ENCODE measurements at regions not wholly inside any gene's neighbourhood (a gene's known extent, or its start where the extent isn't known, plus 50 kb on each side); places are given as distances from the start of the nearest gene placed in this dataset.

DNA sequence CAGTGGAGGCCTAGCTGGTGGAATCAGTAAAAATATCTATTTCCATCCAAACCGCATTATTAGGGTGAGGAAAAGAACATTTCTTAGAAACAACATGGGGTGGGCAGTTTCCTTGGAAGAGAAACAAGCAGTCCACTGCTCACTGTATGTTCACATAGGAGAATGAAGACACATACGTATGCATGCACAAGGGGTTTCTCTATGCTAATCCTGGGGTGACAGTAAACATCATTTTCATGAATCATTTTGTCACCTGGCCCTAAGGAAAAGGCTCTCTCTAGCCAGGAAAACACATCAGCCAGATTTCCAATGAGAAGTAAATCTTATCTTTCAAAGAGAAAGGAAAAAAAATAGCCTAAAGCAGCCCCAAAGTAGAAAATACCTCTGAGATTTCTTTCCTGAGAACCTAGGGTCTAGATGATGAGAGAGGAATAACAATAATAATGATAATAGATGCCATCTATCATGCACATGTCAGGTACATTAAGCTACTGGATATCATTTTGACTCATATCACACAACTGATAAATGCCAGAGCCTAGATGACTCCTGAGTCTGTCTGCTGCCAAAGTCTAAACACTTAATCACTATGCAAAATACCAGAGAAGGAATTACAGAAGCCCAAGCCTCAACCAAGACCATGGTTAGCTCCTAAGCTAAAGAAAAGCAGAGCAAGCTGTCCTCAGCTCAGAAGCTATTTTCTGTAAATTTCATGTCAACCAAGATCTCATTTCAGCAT, 520.5 kb upstream of the TMPO start:
- H3K4me3 ChIP-seq (ENCODE audit: low read length), result no peak overlapping the region
- no peak for DNase-seq (ENCODE audit: low read depth)
- no peak for TF ChIP-seq CTCF (IDR thresholded peaks at IDR 0.05; ENCODE audit: insufficient read depth, low read depth, low read length, missing control alignments)

- no peak overlapping the region for H3K4me3 ChIP-seq (ENCODE audit: low read length)
- no peak for TF ChIP-seq CTCF (IDR thresholded peaks at IDR 0.05; ENCODE audit: insufficient read depth, low read depth, low read length, missing control alignments)
- no peak for DNase-seq (ENCODE audit: low read depth)
Observed at GRCh38 chr12:97995559-97995958, 519.8 kb upstream of the TMPO start.

DNA sequence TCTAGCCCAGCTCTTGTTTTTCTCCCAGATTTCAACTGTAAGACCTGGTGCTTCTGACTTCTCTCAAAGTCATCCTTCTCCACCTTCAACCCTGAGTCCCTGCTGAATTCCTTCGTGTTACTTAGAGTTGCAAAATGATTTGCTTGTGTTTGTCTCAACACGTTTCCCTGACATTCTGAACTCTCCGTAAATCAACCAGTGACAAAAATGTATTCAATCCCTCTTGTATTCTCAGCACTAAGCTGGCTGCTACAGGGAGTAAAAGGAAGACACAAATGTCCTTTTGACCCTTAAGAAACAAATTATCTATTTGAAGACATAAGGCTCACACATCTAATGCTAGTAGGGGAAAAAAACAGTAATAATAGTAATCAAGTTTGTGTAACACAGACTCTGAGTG, 514.0 kb upstream of the TMPO start:
- no peak overlapping the region for H3K4me3 ChIP-seq (ENCODE audit: low read length)
- TF ChIP-seq CTCF (IDR thresholded peaks at IDR 0.05; ENCODE audit: insufficient read depth, low read depth, low read length, missing control alignments), result no peak
- DNase-seq (ENCODE audit: low read depth), result no peak

DNA sequence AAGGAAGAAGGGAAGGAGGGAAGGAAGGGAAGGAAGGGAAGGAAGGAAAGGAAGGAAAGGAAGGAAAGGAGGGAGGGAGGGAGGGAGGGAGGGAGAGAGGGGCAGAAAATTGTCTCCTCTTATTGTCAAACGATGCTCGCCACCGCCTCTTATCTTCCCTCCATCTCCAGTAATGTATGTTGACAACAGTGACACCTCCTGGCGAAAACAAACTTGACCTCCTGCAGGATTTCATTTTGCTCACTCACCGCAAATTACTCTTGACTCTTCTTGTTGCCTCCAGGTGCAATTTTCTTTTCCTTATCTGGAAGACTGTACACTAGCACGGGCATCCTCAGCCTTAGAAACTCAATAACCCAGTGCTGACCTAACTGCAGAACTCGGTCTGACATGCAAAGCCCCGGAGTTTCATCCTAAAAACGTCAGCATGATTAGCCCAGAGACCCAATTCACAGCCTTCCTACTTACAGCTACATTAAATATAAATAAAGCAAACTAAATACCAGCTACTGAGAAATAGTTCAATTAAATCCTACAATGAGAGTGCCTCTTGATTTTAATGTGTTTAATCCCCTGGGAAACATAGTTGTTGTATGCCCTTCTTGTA, 512.4 kb upstream of the TMPO start:
- DNase-seq (ENCODE audit: low read depth), result peak; percentile 58
- H3K4me3 ChIP-seq (ENCODE audit: low read length), result no peak overlapping the region
- peak; percentile 64 for TF ChIP-seq CTCF (IDR thresholded peaks at IDR 0.05; ENCODE audit: insufficient read depth, low read depth, low read length, missing control alignments)

DNA sequence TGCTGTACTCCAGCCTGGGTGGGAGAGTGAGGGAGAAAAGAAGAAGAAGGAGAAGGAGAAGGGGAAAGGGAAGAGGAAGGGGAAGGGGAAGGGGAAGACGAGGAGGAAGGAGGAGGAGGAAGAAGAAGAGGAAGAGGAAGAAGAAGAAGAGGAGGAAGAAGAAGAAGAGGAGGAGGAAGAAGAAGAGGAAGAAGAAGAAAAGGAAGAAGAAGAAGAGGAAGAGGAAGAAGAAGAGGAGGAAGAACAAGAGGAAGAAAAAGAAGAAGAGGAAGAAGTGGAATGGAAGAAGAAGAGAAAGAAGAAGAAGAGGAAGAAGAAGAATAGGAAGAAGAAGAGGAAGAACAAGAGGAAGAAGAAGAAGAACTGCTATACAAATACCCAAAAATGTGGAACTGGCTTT, 507.4 kb upstream of the TMPO start:
- DNase-seq (ENCODE audit: low read depth), result no peak
- TF ChIP-seq CTCF (IDR thresholded peaks at IDR 0.05; ENCODE audit: insufficient read depth, low read depth, low read length, missing control alignments), result no peak

DNA sequence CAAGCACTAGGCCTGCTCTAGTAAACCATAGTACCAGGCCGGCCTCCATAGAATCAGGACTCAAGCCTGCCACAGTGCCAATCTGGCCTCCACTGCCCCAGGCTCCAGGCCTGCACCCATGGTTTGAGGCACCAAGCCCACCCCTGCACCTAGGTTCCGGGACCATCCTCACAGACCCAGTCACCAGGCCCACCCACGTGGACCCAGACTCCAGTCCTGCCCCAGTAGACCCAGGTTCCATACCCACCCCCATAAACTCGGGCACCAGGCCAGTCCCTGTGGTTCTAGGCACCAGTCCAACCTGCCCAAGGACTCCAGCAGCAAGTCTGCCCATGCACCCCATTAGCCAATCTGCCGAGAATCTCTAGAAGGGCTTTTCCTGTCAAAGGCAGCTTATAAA, 501.8 kb upstream of the TMPO start:
- no peak for TF ChIP-seq CTCF (IDR thresholded peaks at IDR 0.05; ENCODE audit: insufficient read depth, low read depth, low read length, missing control alignments)
- DNase-seq (ENCODE audit: low read depth), result no peak
- H3K4me3 ChIP-seq (ENCODE audit: low read length), result no peak overlapping the region

More for the DNA sequence above, 507.4 kb upstream of the TMPO start:
- H3K4me3 ChIP-seq (ENCODE audit: low read length), result no peak overlapping the region

- no peak for TF ChIP-seq CTCF (IDR thresholded peaks at IDR 0.05; ENCODE audit: insufficient read depth, low read depth, low read length, missing control alignments)
- H3K4me3 ChIP-seq (ENCODE audit: low read length), result no peak overlapping the region
Observed at GRCh38 chr12:98018836-98019235, 496.6 kb upstream of the TMPO start.

More at GRCh38 chr12:98018836-98019235, 496.6 kb upstream of the TMPO start:
- DNase-seq (ENCODE audit: low read depth), result no peak
